ENCODE measurements at regions not wholly inside any gene's neighbourhood (a gene's known extent, or its start where the extent isn't known, plus 50 kb on each side); places are given as distances from the start of the nearest gene placed in this dataset.

GRCh38 chr10:78451592-78451991 is 417.9 kb downstream of the RPS24 start:
- in situ Hi-C loops (cut with MboI; ENCODE audit: low sequenced_read_pairs) = no loop called here
- no peaks in the 10 kb centered on the region for H3K4me1 ChIP-seq
- peak in 1 of 2 experiments; percentile 47 for DNase-seq (ENCODE audit: low spot score in 2 of 2)

GRCh38 chr10:78454123-78454645 is 420.5 kb downstream of the RPS24 start:
- no peaks in the 10 kb centered on the region for H3K4me1 ChIP-seq
- no peak for DNase-seq (ENCODE audit: low spot score in 2 of 2)
- no peaks in the 10 kb centered on the region for H3K36me3 ChIP-seq (replicated peaks)
- H3K27me3 ChIP-seq (ENCODE audit: low read depth) = no peaks in the 10 kb centered on the region
- H3K4me3 ChIP-seq = no peak overlapping the region
- in situ Hi-C loops (cut with MboI; ENCODE audit: low sequenced_read_pairs) = no loop called here
- H3K9me3 ChIP-seq = no peaks in the 10 kb centered on the region

More at GRCh38 chr10:78451592-78451991, 417.9 kb downstream of the RPS24 start:
- Histone ChIP-seq H3K4me3 (no peak overlapping the region), H3K27me3 (ENCODE audit: low read depth) (no peaks in the 10 kb centered on the region), H3K36me3 (replicated peaks) (no peaks in the 10 kb centered on the region), H3K9me3 (no peaks in the 10 kb centered on the region)

- no peaks in the 10 kb centered on the region for H3K9me3 ChIP-seq
- no peak for DNase-seq (ENCODE audit: low spot score in 2 of 2)
Observed at GRCh38 chr10:78455236-78455635, 421.6 kb downstream of the RPS24 start.

GRCh38 chr10:78455811-78456210 is 422.1 kb downstream of the RPS24 start:
- no peaks in the 10 kb centered on the region for H3K27me3 ChIP-seq (ENCODE audit: low read depth)
- no peaks in the 10 kb centered on the region for H3K36me3 ChIP-seq (replicated peaks)
- no peak overlapping the region for H3K4me3 ChIP-seq
- no peak for DNase-seq (ENCODE audit: low spot score in 2 of 2)
- no peaks in the 10 kb centered on the region for H3K4me1 ChIP-seq
- H3K9me3 ChIP-seq = no peaks in the 10 kb centered on the region
- in situ Hi-C loops (cut with MboI; ENCODE audit: low sequenced_read_pairs) = no loop called here

More at GRCh38 chr10:78455236-78455635, 421.6 kb downstream of the RPS24 start:
- Histone ChIP-seq H3K4me3 (no peak overlapping the region), H3K4me1 (no peaks in the 10 kb centered on the region), H3K36me3 (replicated peaks) (no peaks in the 10 kb centered on the region), H3K27me3 (ENCODE audit: low read depth) (no peaks in the 10 kb centered on the region)
- in situ Hi-C loops (cut with MboI; ENCODE audit: low sequenced_read_pairs) = no loop called here

- in situ Hi-C loops (cut with MboI; ENCODE audit: low sequenced_read_pairs) = no loop called here
Observed at GRCh38 chr10:78456649-78457400, 423.2 kb downstream of the RPS24 start.

GRCh38 chr10:78457804-78458482 is 424.3 kb downstream of the RPS24 start:
- no peaks in the 10 kb centered on the region for H3K27me3 ChIP-seq (ENCODE audit: low read depth)
- DNase-seq (ENCODE audit: low spot score in 2 of 2) = no peak

More at GRCh38 chr10:78456649-78457400, 423.2 kb downstream of the RPS24 start:
- H3K36me3 ChIP-seq (replicated peaks) = no peaks in the 10 kb centered on the region
- no peaks in the 10 kb centered on the region for H3K27me3 ChIP-seq (ENCODE audit: low read depth)
- no peaks in the 10 kb centered on the region for H3K9me3 ChIP-seq
- H3K4me1 ChIP-seq = no peaks in the 10 kb centered on the region
- DNase-seq (ENCODE audit: low spot score in 2 of 2) = no peak
- no peak overlapping the region for H3K4me3 ChIP-seq

GRCh38 chr10:78458983-78459638 is 425.4 kb downstream of the RPS24 start:
- no peaks in the 10 kb centered on the region for H3K9me3 ChIP-seq
- DNase-seq (ENCODE audit: low spot score in 2 of 2) = no peak
- H3K36me3 ChIP-seq (replicated peaks) = no peaks in the 10 kb centered on the region
- no peaks in the 10 kb centered on the region for H3K4me1 ChIP-seq
- no peak overlapping the region for H3K4me3 ChIP-seq
- H3K27me3 ChIP-seq (ENCODE audit: low read depth) = no peaks in the 10 kb centered on the region
- in situ Hi-C loops (cut with MboI; ENCODE audit: low sequenced_read_pairs) = no loop called here

More at GRCh38 chr10:78457804-78458482, 424.3 kb downstream of the RPS24 start:
- no peaks in the 10 kb centered on the region for H3K9me3 ChIP-seq
- no peaks in the 10 kb centered on the region for H3K36me3 ChIP-seq (replicated peaks)
- H3K4me3 ChIP-seq = no peak overlapping the region
- in situ Hi-C loops (cut with MboI; ENCODE audit: low sequenced_read_pairs) = no loop called here
- no peaks in the 10 kb centered on the region for H3K4me1 ChIP-seq

GRCh38 chr10:78459639-78460037 is 426.0 kb downstream of the RPS24 start:
- no peaks in the 10 kb centered on the region for H3K9me3 ChIP-seq
- H3K36me3 ChIP-seq (replicated peaks) = no peaks in the 10 kb centered on the region
- no peaks in the 10 kb centered on the region for H3K4me1 ChIP-seq
- no peak overlapping the region for H3K4me3 ChIP-seq
- DNase-seq (ENCODE audit: low spot score in 2 of 2) = no peak
- in situ Hi-C loops (cut with MboI; ENCODE audit: low sequenced_read_pairs) = no loop called here
- no peaks in the 10 kb centered on the region for H3K27me3 ChIP-seq (ENCODE audit: low read depth)

GRCh38 chr10:78460204-78460603 is 426.5 kb downstream of the RPS24 start:
- Histone ChIP-seq H3K4me3 (no peak overlapping the region), H3K36me3 (replicated peaks) (no peaks in the 10 kb centered on the region), H3K27me3 (ENCODE audit: low read depth) (no peaks in the 10 kb centered on the region), H3K9me3 (no peaks in the 10 kb centered on the region), H3K4me1 (no peaks in the 10 kb centered on the region)
- DNase-seq (ENCODE audit: low spot score in 2 of 2) = no peak
- in situ Hi-C loops (cut with MboI; ENCODE audit: low sequenced_read_pairs) = no loop called here

GRCh38 chr10:78461333-78461732 is 427.7 kb downstream of the RPS24 start:
- Histone ChIP-seq H3K9me3 (no peaks in the 10 kb centered on the region), H3K4me1 (no peaks in the 10 kb centered on the region), H3K36me3 (replicated peaks) (no peaks in the 10 kb centered on the region), H3K4me3 (no peak overlapping the region), H3K27me3 (ENCODE audit: low read depth) (no peaks in the 10 kb centered on the region)
- in situ Hi-C loops (cut with MboI; ENCODE audit: low sequenced_read_pairs) = no loop called here
- DNase-seq (ENCODE audit: low spot score in 2 of 2) = no peak

- in situ Hi-C loops (cut with MboI; ENCODE audit: low sequenced_read_pairs) = no loop called here
- DNase-seq (ENCODE audit: low spot score in 2 of 2) = no peak
- Histone ChIP-seq H3K9me3 (no peaks in the 10 kb centered on the region), H3K4me1 (no peaks in the 10 kb centered on the region), H3K4me3 (no peak overlapping the region), H3K27me3 (ENCODE audit: low read depth) (no peaks in the 10 kb centered on the region), H3K36me3 (replicated peaks) (no peaks in the 10 kb centered on the region)
Observed at GRCh38 chr10:78462176-78462575, 428.5 kb downstream of the RPS24 start.

- H3K36me3 ChIP-seq (replicated peaks) = no peaks in the 10 kb centered on the region
- no peaks in the 10 kb centered on the region for H3K9me3 ChIP-seq
- no peak overlapping the region for H3K4me3 ChIP-seq
- H3K27me3 ChIP-seq (ENCODE audit: low read depth) = no peaks in the 10 kb centered on the region
- no peaks in the 10 kb centered on the region for H3K4me1 ChIP-seq
- in situ Hi-C loops (cut with MboI; ENCODE audit: low sequenced_read_pairs) = no loop called here
- DNase-seq (ENCODE audit: low spot score in 2 of 2) = no peak
Observed at GRCh38 chr10:78462726-78463228, 429.1 kb downstream of the RPS24 start.

GRCh38 chr10:78464118-78464855 is 430.6 kb downstream of the RPS24 start:
- Histone ChIP-seq H3K36me3 (replicated peaks) (no peaks in the 10 kb centered on the region), H3K4me1 (no peaks in the 10 kb centered on the region), H3K9me3 (no peaks in the 10 kb centered on the region), H3K27me3 (ENCODE audit: low read depth) (no peaks in the 10 kb centered on the region), H3K4me3 (no peak overlapping the region)
- DNase-seq (ENCODE audit: low spot score in 2 of 2) = no peak
- in situ Hi-C loops (cut with MboI; ENCODE audit: low sequenced_read_pairs) = no loop called here

Measured in HAP-1 (cell line).